ENCODE measurements at regions not wholly inside any gene's neighbourhood (a gene's known extent, or its start where the extent isn't known, plus 50 kb on each side); places are given as distances from the start of the nearest gene placed in this dataset.
"Not testable (repeated sequence)": the region's sequence is repeated elsewhere in the genome, so short reads cannot be mapped to it uniquely, and the experiment has no call there.

DNA sequence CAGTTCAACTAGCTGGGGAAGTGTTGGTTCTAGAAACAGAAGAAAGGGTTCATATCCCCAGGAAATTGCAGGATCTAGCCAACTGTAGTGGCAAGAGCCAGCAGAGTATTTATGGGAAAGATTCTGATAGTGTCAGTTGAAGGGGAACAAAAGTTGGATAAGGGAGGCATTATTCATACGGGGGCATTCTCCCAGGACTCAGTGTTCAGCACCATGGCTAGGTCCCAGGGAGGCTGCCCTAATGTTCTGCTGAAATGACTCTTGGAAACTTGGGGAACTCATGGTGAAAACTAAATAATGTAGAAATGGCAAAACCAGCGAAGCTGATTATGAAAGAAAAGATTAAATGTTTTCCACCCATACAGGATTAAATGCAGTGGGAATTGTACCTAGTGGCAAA lies 543.7 kb downstream of the TRIB2 start:
- no peak for DNase-seq (ENCODE audit: low read depth)

DNA sequence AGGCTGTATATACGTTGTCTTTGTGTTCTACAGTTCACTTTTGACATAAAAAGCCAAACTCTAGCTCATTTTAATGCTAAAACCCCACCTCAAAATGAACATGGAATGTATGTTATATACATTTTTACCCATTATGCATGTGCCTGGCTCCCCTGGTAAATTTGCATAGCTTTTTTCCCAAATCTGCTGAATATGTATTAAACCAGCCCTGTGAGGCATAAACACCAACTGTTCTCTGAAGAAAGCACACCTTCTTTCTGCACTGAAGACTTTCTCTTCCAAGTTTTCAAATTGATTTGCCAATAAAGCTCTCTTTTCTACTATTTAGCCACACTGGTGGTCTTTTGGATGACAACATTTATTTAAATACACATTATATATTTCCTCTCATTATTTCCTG lies 549.4 kb downstream of the TRIB2 start:
- TF ChIP-seq, protein P1, sequence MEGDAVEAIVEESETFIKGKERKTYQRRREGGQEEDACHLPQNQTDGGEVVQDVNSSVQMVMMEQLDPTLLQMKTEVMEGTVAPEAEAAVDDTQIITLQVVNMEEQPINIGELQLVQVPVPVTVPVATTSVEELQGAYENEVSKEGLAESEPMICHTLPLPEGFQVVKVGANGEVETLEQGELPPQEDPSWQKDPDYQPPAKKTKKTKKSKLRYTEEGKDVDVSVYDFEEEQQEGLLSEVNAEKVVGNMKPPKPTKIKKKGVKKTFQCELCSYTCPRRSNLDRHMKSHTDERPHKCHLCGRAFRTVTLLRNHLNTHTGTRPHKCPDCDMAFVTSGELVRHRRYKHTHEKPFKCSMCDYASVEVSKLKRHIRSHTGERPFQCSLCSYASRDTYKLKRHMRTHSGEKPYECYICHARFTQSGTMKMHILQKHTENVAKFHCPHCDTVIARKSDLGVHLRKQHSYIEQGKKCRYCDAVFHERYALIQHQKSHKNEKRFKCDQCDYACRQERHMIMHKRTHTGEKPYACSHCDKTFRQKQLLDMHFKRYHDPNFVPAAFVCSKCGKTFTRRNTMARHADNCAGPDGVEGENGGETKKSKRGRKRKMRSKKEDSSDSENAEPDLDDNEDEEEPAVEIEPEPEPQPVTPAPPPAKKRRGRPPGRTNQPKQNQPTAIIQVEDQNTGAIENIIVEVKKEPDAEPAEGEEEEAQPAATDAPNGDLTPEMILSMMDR (conservative IDR thresholded peaks at IDR 0.05; ENCODE audit: control insufficient read depth, insufficient read depth, low read depth, low read length), result no peak
- no peak for DNase-seq (ENCODE audit: low read depth)
- no peak overlapping the region for H3K4me3 ChIP-seq (ENCODE audit: control insufficient read depth, low read depth, low read length)

More for the DNA sequence above, 543.7 kb downstream of the TRIB2 start:
- TF ChIP-seq, protein P1 (conservative IDR thresholded peaks at IDR 0.05; ENCODE audit: control insufficient read depth, insufficient read depth, low read depth, low read length), result no peak
- no peak overlapping the region for H3K4me3 ChIP-seq (ENCODE audit: control insufficient read depth, low read depth, low read length)

DNA sequence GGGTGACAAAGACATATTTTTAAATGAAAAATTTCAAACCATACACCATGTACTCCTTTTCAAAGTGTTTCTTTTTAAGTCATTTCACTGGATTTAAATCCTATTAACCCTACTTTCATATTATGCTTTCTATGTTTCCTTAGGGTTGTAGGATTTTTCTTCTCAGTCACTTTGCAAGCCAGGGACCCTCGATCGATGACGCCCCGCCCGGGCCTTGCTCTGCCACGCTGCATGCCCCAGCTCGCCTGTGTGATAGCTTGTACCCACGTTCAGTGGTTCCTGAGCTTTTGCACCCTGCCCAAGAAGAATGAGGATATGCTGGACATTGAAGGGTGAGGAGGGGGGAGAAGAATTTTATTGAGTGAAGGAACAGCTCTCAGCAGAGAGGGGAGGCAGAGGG lies 568.0 kb downstream of the TRIB2 start:
- no peak for DNase-seq (ENCODE audit: low read depth)
- TF ChIP-seq, protein P1 (conservative IDR thresholded peaks at IDR 0.05; ENCODE audit: control insufficient read depth, insufficient read depth, low read depth, low read length), result no peak
- H3K4me3 ChIP-seq (ENCODE audit: control insufficient read depth, low read depth, low read length), result no peak overlapping the region

DNA sequence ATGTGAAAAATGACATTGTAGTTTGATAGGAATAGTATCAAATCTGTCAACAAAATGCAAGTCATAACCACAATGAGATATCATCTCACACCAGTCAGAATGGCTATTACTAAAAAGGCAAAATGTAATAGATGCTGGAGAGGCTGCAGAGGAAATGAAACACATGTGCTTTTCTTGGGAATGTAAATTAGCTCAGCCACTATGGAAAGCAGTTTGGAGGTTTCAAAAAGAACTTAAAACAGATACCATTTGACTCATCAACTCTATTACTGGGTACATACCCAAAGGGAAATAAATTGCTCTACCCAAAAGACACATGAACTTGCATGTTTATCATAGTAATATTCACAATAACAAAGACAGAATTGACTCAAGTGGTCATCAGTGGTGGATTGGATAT lies 572.6 kb downstream of the TRIB2 start:
- DNase-seq (ENCODE audit: low read depth), result no peak
- H3K4me3 ChIP-seq (ENCODE audit: control insufficient read depth, low read depth, low read length), result no peak overlapping the region
- TF ChIP-seq, protein P1 (conservative IDR thresholded peaks at IDR 0.05; ENCODE audit: control insufficient read depth, insufficient read depth, low read depth, low read length), result no peak

DNA sequence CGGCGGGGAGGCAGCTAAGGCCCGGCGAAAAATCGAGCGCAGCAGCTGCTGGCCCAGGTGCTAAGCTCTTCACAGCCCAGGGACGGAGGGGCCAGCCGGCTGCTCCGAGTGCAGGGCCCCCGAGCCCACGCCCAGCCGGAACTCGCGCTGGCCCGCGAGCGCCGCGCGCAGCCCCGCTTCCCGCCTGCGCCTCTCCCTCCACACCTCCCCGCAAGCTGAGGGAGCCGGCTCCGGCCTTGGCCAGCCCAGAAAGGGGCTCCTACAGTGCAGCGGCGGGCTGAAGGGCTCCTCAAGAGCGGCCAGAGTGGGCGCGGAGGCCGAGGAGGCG lies 591.7 kb downstream of the TRIB2 start:
- not testable (repeated sequence) for H3K4me3 ChIP-seq (ENCODE audit: control insufficient read depth, low read depth, low read length); DNase-seq (ENCODE audit: low read depth)

DNA sequence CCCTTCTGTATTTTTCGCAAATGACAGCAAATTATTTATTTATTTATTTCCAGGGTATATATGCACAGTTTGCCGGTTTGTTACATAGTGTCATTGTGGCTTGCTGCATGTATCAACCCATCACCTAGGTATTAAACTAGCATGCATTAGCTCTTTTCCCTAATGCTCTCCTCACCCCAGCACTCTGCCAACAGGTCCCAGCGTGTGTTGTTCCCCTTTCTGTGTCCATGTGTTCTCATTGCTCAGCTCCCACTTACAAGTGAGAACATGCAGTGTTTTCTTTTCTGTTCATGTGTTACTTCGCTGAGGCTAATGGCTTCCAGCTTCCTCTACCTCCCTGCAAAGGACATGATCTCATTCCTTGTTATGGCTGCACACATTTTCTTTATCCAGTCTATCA lies 592.3 kb downstream of the TRIB2 start:
- no peak overlapping the region for H3K4me3 ChIP-seq (ENCODE audit: control insufficient read depth, low read depth, low read length)
- DNase-seq (ENCODE audit: low read depth), result no peak
- TF ChIP-seq, protein P1 (conservative IDR thresholded peaks at IDR 0.05; ENCODE audit: control insufficient read depth, insufficient read depth, low read depth, low read length), result no peak

DNA sequence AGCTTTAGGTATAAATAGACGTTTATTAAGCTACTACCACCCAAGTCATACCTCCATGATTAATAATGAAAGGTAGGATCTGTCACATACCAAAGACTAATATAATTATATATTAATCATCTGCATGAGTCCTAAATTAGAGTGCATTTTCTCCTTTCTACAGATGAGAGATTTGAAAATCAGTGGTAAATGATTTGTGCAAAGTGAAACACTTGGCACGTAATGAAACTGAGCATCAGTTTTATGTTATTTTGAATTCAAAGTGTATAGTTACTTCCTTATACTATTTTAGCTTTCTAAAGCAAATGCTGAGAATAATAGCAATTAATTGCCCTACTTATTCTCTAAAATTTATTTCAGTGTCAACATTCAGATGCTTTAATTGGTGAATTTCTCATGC lies 615.3 kb downstream of the TRIB2 start:
- no peak overlapping the region for H3K4me3 ChIP-seq (ENCODE audit: control insufficient read depth, low read depth, low read length)
- TF ChIP-seq, protein P1 (conservative IDR thresholded peaks at IDR 0.05; ENCODE audit: control insufficient read depth, insufficient read depth, low read depth, low read length), result no peak
- no peak for DNase-seq (ENCODE audit: low read depth)

DNA sequence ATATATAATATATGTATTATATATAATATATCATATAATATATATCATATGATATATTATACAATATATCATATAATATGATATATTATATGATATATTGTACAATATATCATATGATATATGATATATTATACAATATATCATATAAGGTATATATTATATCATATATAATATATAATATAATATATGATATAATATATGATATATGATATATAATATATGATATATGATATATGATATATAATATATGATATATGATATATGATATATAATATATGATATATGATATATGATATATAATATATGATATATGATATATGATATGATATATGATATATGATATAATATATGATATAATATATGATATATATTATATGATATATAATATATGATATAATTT lies 617.3 kb downstream of the TRIB2 start:
- not testable (repeated sequence) for DNase-seq (ENCODE audit: low read depth); H3K4me3 ChIP-seq (ENCODE audit: control insufficient read depth, low read depth, low read length)

All from fibroblast of mammary gland (primary cell).